ENCODE measurements at regions not wholly inside any gene's neighbourhood (a gene's known extent, or its start where the extent isn't known, plus 50 kb on each side); places are given as distances from the start of the nearest gene placed in this dataset.

DNA sequence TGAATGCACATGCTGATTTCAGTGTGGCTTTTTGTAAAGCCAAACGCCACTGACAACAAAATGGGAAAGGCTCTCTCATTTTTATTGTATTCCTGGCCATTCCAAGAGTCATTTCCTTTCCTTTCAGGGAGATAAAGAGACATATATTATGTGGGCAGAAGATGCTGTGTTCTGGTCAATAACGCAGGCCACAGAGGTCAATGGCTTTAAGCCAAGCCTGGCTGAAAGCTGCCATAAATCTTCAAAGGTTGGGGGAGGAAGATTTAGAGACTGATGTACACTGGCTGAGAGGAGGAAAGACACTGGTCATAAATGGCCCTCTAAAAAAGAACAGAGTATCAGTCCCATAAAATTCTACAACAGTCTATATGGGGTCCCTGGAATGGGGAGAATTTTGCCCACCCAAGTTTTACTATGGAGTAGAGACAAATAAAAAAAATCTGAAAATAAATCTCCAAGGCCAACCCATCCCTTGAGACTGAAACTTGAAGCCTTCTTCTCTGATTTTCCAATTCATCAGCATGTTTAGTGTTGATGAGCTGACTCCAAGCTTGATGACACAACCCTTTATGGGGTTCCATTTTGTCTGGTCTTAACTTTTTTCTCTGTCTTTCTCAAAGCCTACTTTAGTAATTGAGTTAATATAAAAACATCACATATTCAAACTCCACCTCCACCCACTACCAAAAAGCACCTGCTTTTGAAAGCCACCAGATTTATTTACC, 152.1 kb upstream of the SLC24A2 start:
- no peak for DNase-seq
- Mint-ChIP-seq H3K4me3 (no peak overlapping the region), H3K27ac (no peak overlapping the region), H3K27me3 (ENCODE audit: insufficient read depth) (peaks cover 3% of the 10 kb centered on the region), H3K4me1 (no peaks in the 10 kb centered on the region), H3K9me3 (no peaks in the 10 kb centered on the region), H3K36me3 (ENCODE audit: low read depth) (no peaks in the 10 kb centered on the region)
- TF ChIP-seq, protein P1, sequence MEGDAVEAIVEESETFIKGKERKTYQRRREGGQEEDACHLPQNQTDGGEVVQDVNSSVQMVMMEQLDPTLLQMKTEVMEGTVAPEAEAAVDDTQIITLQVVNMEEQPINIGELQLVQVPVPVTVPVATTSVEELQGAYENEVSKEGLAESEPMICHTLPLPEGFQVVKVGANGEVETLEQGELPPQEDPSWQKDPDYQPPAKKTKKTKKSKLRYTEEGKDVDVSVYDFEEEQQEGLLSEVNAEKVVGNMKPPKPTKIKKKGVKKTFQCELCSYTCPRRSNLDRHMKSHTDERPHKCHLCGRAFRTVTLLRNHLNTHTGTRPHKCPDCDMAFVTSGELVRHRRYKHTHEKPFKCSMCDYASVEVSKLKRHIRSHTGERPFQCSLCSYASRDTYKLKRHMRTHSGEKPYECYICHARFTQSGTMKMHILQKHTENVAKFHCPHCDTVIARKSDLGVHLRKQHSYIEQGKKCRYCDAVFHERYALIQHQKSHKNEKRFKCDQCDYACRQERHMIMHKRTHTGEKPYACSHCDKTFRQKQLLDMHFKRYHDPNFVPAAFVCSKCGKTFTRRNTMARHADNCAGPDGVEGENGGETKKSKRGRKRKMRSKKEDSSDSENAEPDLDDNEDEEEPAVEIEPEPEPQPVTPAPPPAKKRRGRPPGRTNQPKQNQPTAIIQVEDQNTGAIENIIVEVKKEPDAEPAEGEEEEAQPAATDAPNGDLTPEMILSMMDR (conservative IDR thresholded peaks at IDR 0.05): no peak
- 70 to 87% methylated on average over 2 of the region's 2 CpGs for WGBS, 2 experiments (ENCODE audit: insufficient coverage in 1 of 2, insufficient read length in 1 of 2)
- no peaks in the 10 kb centered on the region for H3K36me3 ChIP-seq (ENCODE audit: control insufficient read depth, insufficient read depth, low read length)
- H3K27ac ChIP-seq (ENCODE audit: low read depth, low read length): no peak overlapping the region
- H3K27me3 ChIP-seq (ENCODE audit: control insufficient read depth, insufficient read depth, low read length, poor library complexity, severe bottlenecking): peaks cover 5% of the 10 kb centered on the region
- no peaks in the 10 kb centered on the region for H3K4me1 ChIP-seq (ENCODE audit: control insufficient read depth, insufficient read depth, low read length)
- no peaks in the 10 kb centered on the region for H3K9me3 ChIP-seq (ENCODE audit: control insufficient read depth, low read length)
- H3K4me3 ChIP-seq (ENCODE audit: low read length): no peak overlapping the region
- H3K9ac ChIP-seq (ENCODE audit: extremely low read depth, low read length, poor library complexity, severe bottlenecking): no peak overlapping the region

DNA sequence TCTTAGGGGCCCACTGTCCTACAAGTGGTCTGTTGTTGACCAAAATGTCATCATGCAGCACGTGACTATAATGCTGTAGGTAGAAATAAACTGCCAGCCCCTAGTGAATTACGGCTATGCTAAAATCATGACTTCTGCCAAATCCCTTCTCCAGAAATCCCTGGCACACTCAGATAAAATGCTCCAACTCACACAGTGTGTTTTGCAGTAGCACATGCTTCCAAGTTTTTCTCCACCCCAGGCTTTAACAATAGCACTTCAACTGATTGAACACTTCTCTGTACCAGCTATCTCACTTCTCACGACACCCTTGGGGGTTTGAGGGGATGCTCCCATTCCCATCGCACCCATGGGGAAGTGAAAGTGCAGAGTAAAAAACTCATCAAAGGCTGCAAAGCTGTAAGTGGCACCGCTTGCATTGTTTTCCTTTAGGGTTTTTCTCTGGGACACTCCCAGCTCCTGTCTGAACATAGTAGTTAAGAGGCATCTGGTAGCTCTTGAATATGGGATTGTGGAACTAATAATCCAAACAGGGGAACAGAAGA, 151.0 kb upstream of the SLC24A2 start:
- no peaks in the 10 kb centered on the region for H3K9me3 ChIP-seq (ENCODE audit: control insufficient read depth, low read length)
- Mint-ChIP-seq H3K27ac (no peak overlapping the region), H3K4me1 (peaks cover 6% of the 10 kb centered on the region), H3K4me3 (no peak overlapping the region), H3K27me3 (ENCODE audit: insufficient read depth) (peaks cover 11% of the 10 kb centered on the region), H3K36me3 (ENCODE audit: low read depth) (no peaks in the 10 kb centered on the region), H3K9me3 (no peaks in the 10 kb centered on the region)
- no peaks in the 10 kb centered on the region for H3K4me1 ChIP-seq (ENCODE audit: control insufficient read depth, insufficient read depth, low read length)
- H3K9ac ChIP-seq (ENCODE audit: extremely low read depth, low read length, poor library complexity, severe bottlenecking): no peak overlapping the region
- no peak for DNase-seq
- H3K27me3 ChIP-seq (ENCODE audit: control insufficient read depth, insufficient read depth, low read length, poor library complexity, severe bottlenecking): no peaks in the 10 kb centered on the region
- WGBS, 2 experiments (ENCODE audit: insufficient coverage in 1 of 2, insufficient read length in 1 of 2): 72% methylated on average over 4 to 5 of the region's 5 CpGs
- no peaks in the 10 kb centered on the region for H3K36me3 ChIP-seq (ENCODE audit: control insufficient read depth, insufficient read depth, low read length)
- H3K4me3 ChIP-seq (ENCODE audit: low read length): no peak overlapping the region
- no peak overlapping the region for H3K27ac ChIP-seq (ENCODE audit: low read depth, low read length)
- TF ChIP-seq, protein P1 (conservative IDR thresholded peaks at IDR 0.05): no peak

- Mint-ChIP-seq H3K4me1 (peaks cover 10% of the 10 kb centered on the region), H3K27ac (no peak overlapping the region), H3K4me3 (no peak overlapping the region), H3K27me3 (ENCODE audit: insufficient read depth) (peaks cover 17% of the 10 kb centered on the region), H3K9me3 (no peaks in the 10 kb centered on the region), H3K36me3 (ENCODE audit: low read depth) (no peaks in the 10 kb centered on the region)
- Histone ChIP-seq H3K4me1 (ENCODE audit: control insufficient read depth, insufficient read depth, low read length) (no peaks in the 10 kb centered on the region), H3K9me3 (ENCODE audit: control insufficient read depth, low read length) (no peaks in the 10 kb centered on the region), H3K9ac (ENCODE audit: extremely low read depth, low read length, poor library complexity, severe bottlenecking) (no peak overlapping the region), H3K27ac (ENCODE audit: low read depth, low read length) (no peak overlapping the region), H3K36me3 (ENCODE audit: control insufficient read depth, insufficient read depth, low read length) (no peaks in the 10 kb centered on the region), H3K4me3 (ENCODE audit: low read length) (no peak overlapping the region), H3K27me3 (ENCODE audit: control insufficient read depth, insufficient read depth, low read length, poor library complexity, severe bottlenecking) (peaks cover 3% of the 10 kb centered on the region)
- 75 to 92% methylated on average over 2 to 6 of the region's 6 CpGs for WGBS, 2 experiments (ENCODE audit: insufficient coverage in 1 of 2, insufficient read length in 1 of 2)
- DNase-seq: no peak
- TF ChIP-seq, protein P1 (conservative IDR thresholded peaks at IDR 0.05): no peak
Observed at GRCh38 chr9:19938990-19939733, 150.3 kb upstream of the SLC24A2 start.

Measured in endodermal cell (in vitro differentiated cells).